GM23338 (cell line): ENCODE measurements at regions not wholly inside any gene's neighbourhood (a gene's known extent, or its start where the extent isn't known, plus 50 kb on each side); places are given as distances from the start of the nearest gene placed in this dataset.

Experiments
- CREB1 ChIP-seq: fragments of 250-450 bp; sonication (Bioruptor Pico); IDR thresholded peaks from 2 replicates; pipeline ENCODE4 v1.5.0; 2020; ENCODE audit warnings: low read depth, mild to moderate bottlenecking, moderate library complexity
- EZH2 ChIP-seq: fragments of 200-600 bp; sonication (generic); IDR thresholded peaks from one replicate; pipeline ENCODE4 v1.8.0; 2017; ENCODE audit warnings: antibody characterized with exemption, mild to moderate bottlenecking, low read depth; ENCODE audit not compliant: unreplicated experiment
- EZH2phosphoT487 ChIP-seq: fragments of 200-600 bp; sonication (generic); IDR thresholded peaks from one replicate; pipeline ENCODE4 v1.8.1; 2018; ENCODE audit warnings: antibody characterized with exemption; ENCODE audit not compliant: unreplicated experiment
- JUNB ChIP-seq: IDR thresholded peaks from one replicate; pipeline ENCODE4 v1.6.1; 2016; ENCODE audit warnings: antibody characterized with exemption; ENCODE audit not compliant: unreplicated experiment
- NANOG ChIP-seq: IDR thresholded peaks from 2 replicates; pipeline ENCODE4 v1.6.1; 2016; ENCODE audit warnings: antibody characterized with exemption, borderline replicate concordance
- POLR2AphosphoS5 ChIP-seq: IDR thresholded peaks from 2 replicates; pipeline ENCODE4 v1.6.1; 2016; ENCODE audit warnings: antibody characterized with exemption, low read depth
- ZNF331 ChIP-seq: fragments of 250-450 bp; sonication (Bioruptor Pico); IDR thresholded peaks from 2 replicates; pipeline ENCODE4 v1.5.0; 2020; ENCODE audit warnings: low read depth, mild to moderate bottlenecking, moderate library complexity
- TF ChIP-seq, protein P1 (sequence below): IDR thresholded peaks from one replicate; pipeline ENCODE4 v1.6.1; 2018; ENCODE audit warnings: antibody characterized with exemption; ENCODE audit not compliant: unreplicated experiment
- TF ChIP-seq, protein P2 (sequence below), 2 experiments: fragments of 200-600 bp in 1 of 2; sonication (generic) in 1 of 2; conservative IDR thresholded peaks; 2 replicates each; pipeline versions ENCODE4 v1.5.1 to v1.6.1; 2016 to 2017; ENCODE audit warnings: antibody characterized with exemption in 2 of 2, low read depth in 2 of 2, mild to moderate bottlenecking in 2 of 2, moderate library complexity in 1 of 2
- TF ChIP-seq, protein P3 (sequence below): fragments of 250-450 bp; sonication (Bioruptor Pico); IDR thresholded peaks from 2 replicates; pipeline ENCODE4 v1.5.0; 2020; ENCODE audit warnings: mild to moderate bottlenecking, moderate library complexity
- TF ChIP-seq, protein P4 (sequence below): IDR thresholded peaks from 2 replicates; pipeline ENCODE4 v1.6.1; 2016; ENCODE audit warnings: antibody characterized with exemption

DNA sequence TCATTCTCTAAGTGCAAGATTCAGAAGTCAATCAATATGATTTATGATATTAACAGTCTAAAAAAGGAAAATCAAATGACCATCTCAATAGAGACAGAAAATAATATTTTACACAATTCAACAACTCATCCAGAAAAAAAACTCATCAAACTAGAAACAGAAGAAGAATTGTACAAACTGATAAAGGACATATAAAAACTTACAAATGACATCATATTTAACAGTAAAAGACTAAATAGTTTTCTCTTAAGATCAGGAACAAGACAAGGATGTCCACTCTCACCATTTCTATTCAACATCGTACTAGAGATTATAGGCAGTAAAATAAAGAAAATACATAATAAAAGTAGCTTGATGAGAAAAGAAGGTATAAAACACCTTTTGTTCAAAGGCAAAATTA is 527.3 kb downstream of the DACH1 start:
- TF ChIP-seq, protein P1, sequence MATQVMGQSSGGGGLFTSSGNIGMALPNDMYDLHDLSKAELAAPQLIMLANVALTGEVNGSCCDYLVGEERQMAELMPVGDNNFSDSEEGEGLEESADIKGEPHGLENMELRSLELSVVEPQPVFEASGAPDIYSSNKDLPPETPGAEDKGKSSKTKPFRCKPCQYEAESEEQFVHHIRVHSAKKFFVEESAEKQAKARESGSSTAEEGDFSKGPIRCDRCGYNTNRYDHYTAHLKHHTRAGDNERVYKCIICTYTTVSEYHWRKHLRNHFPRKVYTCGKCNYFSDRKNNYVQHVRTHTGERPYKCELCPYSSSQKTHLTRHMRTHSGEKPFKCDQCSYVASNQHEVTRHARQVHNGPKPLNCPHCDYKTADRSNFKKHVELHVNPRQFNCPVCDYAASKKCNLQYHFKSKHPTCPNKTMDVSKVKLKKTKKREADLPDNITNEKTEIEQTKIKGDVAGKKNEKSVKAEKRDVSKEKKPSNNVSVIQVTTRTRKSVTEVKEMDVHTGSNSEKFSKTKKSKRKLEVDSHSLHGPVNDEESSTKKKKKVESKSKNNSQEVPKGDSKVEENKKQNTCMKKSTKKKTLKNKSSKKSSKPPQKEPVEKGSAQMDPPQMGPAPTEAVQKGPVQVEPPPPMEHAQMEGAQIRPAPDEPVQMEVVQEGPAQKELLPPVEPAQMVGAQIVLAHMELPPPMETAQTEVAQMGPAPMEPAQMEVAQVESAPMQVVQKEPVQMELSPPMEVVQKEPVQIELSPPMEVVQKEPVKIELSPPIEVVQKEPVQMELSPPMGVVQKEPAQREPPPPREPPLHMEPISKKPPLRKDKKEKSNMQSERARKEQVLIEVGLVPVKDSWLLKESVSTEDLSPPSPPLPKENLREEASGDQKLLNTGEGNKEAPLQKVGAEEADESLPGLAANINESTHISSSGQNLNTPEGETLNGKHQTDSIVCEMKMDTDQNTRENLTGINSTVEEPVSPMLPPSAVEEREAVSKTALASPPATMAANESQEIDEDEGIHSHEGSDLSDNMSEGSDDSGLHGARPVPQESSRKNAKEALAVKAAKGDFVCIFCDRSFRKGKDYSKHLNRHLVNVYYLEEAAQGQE: no peak
- no peak for TF ChIP-seq EZH2
- TF ChIP-seq, protein P2, sequence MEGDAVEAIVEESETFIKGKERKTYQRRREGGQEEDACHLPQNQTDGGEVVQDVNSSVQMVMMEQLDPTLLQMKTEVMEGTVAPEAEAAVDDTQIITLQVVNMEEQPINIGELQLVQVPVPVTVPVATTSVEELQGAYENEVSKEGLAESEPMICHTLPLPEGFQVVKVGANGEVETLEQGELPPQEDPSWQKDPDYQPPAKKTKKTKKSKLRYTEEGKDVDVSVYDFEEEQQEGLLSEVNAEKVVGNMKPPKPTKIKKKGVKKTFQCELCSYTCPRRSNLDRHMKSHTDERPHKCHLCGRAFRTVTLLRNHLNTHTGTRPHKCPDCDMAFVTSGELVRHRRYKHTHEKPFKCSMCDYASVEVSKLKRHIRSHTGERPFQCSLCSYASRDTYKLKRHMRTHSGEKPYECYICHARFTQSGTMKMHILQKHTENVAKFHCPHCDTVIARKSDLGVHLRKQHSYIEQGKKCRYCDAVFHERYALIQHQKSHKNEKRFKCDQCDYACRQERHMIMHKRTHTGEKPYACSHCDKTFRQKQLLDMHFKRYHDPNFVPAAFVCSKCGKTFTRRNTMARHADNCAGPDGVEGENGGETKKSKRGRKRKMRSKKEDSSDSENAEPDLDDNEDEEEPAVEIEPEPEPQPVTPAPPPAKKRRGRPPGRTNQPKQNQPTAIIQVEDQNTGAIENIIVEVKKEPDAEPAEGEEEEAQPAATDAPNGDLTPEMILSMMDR (conservative IDR thresholded peaks at IDR 0.05; ENCODE audit: low read depth in 2 of 2): no peak
- no peak for TF ChIP-seq ZNF331
- no peak for TF ChIP-seq POLR2AphosphoS5
- no peak for TF ChIP-seq EZH2phosphoT487
- no peak for TF ChIP-seq NANOG
- TF ChIP-seq CREB1 (CRISPR knock-in tag): no peak
- TF ChIP-seq JUNB: no peak
- TF ChIP-seq, protein P3, sequence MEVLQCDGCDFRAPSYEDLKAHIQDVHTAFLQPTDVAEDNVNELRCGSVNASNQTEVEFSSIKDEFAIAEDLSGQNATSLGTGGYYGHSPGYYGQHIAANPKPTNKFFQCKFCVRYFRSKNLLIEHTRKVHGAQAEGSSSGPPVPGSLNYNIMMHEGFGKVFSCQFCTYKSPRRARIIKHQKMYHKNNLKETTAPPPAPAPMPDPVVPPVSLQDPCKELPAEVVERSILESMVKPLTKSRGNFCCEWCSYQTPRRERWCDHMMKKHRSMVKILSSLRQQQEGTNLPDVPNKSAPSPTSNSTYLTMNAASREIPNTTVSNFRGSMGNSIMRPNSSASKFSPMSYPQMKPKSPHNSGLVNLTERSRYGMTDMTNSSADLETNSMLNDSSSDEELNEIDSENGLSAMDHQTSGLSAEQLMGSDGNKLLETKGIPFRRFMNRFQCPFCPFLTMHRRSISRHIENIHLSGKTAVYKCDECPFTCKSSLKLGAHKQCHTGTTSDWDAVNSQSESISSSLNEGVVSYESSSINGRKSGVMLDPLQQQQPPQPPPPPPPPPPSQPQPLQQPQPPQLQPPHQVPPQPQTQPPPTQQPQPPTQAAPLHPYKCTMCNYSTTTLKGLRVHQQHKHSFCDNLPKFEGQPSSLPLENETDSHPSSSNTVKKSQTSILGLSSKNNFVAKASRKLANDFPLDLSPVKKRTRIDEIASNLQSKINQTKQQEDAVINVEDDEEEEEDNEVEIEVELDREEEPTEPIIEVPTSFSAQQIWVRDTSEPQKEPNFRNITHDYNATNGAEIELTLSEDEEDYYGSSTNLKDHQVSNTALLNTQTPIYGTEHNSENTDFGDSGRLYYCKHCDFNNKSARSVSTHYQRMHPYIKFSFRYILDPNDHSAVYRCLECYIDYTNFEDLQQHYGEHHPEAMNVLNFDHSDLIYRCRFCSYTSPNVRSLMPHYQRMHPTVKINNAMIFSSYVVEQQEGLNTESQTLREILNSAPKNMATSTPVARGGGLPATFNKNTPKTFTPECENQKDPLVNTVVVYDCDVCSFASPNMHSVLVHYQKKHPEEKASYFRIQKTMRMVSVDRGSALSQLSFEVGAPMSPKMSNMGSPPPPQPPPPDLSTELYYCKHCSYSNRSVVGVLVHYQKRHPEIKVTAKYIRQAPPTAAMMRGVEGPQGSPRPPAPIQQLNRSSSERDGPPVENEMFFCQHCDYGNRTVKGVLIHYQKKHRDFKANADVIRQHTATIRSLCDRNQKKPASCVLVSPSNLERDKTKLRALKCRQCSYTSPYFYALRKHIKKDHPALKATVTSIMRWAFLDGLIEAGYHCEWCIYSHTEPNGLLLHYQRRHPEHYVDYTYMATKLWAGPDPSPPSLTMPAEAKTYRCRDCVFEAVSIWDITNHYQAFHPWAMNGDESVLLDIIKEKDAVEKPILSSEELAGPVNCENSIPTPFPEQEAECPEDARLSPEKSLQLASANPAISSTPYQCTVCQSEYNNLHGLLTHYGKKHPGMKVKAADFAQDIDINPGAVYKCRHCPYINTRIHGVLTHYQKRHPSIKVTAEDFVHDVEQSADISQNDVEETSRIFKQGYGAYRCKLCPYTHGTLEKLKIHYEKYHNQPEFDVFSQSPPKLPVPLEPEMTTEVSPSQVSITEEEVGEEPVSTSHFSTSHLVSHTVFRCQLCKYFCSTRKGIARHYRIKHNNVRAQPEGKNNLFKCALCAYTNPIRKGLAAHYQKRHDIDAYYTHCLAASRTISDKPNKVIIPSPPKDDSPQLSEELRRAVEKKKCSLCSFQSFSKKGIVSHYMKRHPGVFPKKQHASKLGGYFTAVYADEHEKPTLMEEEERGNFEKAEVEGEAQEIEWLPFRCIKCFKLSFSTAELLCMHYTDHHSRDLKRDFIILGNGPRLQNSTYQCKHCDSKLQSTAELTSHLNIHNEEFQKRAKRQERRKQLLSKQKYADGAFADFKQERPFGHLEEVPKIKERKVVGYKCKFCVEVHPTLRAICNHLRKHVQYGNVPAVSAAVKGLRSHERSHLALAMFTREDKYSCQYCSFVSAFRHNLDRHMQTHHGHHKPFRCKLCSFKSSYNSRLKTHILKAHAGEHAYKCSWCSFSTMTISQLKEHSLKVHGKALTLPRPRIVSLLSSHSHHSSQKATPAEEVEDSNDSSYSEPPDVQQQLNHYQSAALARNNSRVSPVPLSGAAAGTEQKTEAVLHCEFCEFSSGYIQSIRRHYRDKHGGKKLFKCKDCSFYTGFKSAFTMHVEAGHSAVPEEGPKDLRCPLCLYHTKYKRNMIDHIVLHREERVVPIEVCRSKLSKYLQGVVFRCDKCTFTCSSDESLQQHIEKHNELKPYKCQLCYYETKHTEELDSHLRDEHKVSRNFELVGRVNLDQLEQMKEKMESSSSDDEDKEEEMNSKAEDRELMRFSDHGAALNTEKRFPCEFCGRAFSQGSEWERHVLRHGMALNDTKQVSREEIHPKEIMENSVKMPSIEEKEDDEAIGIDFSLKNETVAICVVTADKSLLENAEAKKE: no peak
- TF ChIP-seq, protein P4, sequence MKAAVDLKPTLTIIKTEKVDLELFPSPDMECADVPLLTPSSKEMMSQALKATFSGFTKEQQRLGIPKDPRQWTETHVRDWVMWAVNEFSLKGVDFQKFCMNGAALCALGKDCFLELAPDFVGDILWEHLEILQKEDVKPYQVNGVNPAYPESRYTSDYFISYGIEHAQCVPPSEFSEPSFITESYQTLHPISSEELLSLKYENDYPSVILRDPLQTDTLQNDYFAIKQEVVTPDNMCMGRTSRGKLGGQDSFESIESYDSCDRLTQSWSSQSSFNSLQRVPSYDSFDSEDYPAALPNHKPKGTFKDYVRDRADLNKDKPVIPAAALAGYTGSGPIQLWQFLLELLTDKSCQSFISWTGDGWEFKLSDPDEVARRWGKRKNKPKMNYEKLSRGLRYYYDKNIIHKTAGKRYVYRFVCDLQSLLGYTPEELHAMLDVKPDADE: no peak
